Stomach smooth muscle (tissue), 2 donors: ENCODE measurements at regions not wholly inside any gene's neighbourhood (a gene's known extent, or its start where the extent isn't known, plus 50 kb on each side); places are given as distances from the start of the nearest gene placed in this dataset.
"Not testable (repeated sequence)": the region's sequence is repeated elsewhere in the genome, so short reads cannot be mapped to it uniquely, and the experiment has no call there.

Experiments
- H3K27ac ChIP-seq: one replicate; pipeline ENCODE4 v1.7.0; 2013; ENCODE audit warnings: mild to moderate bottlenecking, low read length, inconsistent platforms
- H3K27me3 ChIP-seq, 2 donors: one replicate each; pipeline ENCODE4 v1.7.0; 2013; ENCODE audit warnings: low read length in 2 of 2; ENCODE audit not compliant: insufficient read depth in 2 of 2, control insufficient read depth in 1 of 2
- H3K36me3 ChIP-seq, 2 donors: one replicate each; pipeline ENCODE4 v1.7.0; 2013; ENCODE audit warnings: low read length in 2 of 2; ENCODE audit not compliant: control insufficient read depth in 2 of 2, insufficient read depth in 2 of 2
- H3K4me1 ChIP-seq: one replicate; pipeline ENCODE4 v1.7.0; 2013; ENCODE audit warnings: low read length; ENCODE audit not compliant: control insufficient read depth, insufficient read depth
- H3K4me3 ChIP-seq, 2 donors: one replicate each; pipeline ENCODE4 v1.7.0; 2013; ENCODE audit warnings: low read length in 2 of 2
- H3K9ac ChIP-seq, 2 donors: one replicate each; pipeline ENCODE4 v1.7.0; 2013; ENCODE audit warnings: low read length in 2 of 2, mild to moderate bottlenecking in 1 of 2
- H3K9me3 ChIP-seq, 2 donors: one replicate each; pipeline ENCODE4 v1.7.0; 2013; ENCODE audit warnings: low read length in 2 of 2; ENCODE audit not compliant: control insufficient read depth in 2 of 2
- donor health status: healthy.
- donor health status: Pancreatic carcinoma.

GRCh38 chr4:114237997-114238396, 258.6 kb upstream of the ARSJ start:
- no peak overlapping the region for H3K9ac ChIP-seq
- H3K4me1 ChIP-seq, result no peaks in the 10 kb centered on the region
- no peaks in the 10 kb centered on the region for H3K9me3 ChIP-seq
- no peaks in the 10 kb centered on the region for H3K36me3 ChIP-seq
- no peak overlapping the region for H3K4me3 ChIP-seq
- H3K27ac ChIP-seq, result no peak overlapping the region
- H3K27me3 ChIP-seq, result no peaks in the 10 kb centered on the region

- Histone ChIP-seq H3K4me3 (no peak overlapping the region), H3K27me3 (no peaks in the 10 kb centered on the region), H3K9me3 (peaks cover 0 to 6% of the 10 kb centered on the region in 2 donors), H3K36me3 (no peaks in the 10 kb centered on the region), H3K4me1 (no peaks in the 10 kb centered on the region), H3K9ac (no peak overlapping the region), H3K27ac (no peak overlapping the region)
Observed at GRCh38 chr4:114249561-114249960, 270.1 kb upstream of the ARSJ start.

- Histone ChIP-seq H3K4me3 (no peak overlapping the region), H3K27me3 (no peaks in the 10 kb centered on the region), H3K9ac (no peak overlapping the region), H3K36me3 (no peaks in the 10 kb centered on the region), H3K4me1 (no peaks in the 10 kb centered on the region), H3K9me3 (peaks cover 0 to 6% of the 10 kb centered on the region in 2 donors), H3K27ac (no peak overlapping the region)
Observed at GRCh38 chr4:114249976-114250375, 270.5 kb upstream of the ARSJ start.

- Histone ChIP-seq H3K9me3 (peaks cover 0 to 6% of the 10 kb centered on the region in 2 donors), H3K27ac (no peak overlapping the region), H3K36me3 (no peaks in the 10 kb centered on the region), H3K4me3 (no peak overlapping the region), H3K9ac (no peak overlapping the region), H3K4me1 (no peaks in the 10 kb centered on the region), H3K27me3 (no peaks in the 10 kb centered on the region)
Observed at GRCh38 chr4:114250439-114250891, 271.0 kb upstream of the ARSJ start.

GRCh38 chr4:114251020-114251419, 271.6 kb upstream of the ARSJ start:
- H3K9ac ChIP-seq, result no peak overlapping the region
- no peak overlapping the region for H3K27ac ChIP-seq
- H3K4me3 ChIP-seq, result no peak overlapping the region
- H3K36me3 ChIP-seq, result no peaks in the 10 kb centered on the region
- H3K27me3 ChIP-seq, result no peaks in the 10 kb centered on the region
- no peaks in the 10 kb centered on the region for H3K4me1 ChIP-seq
- peaks cover 0 to 6% of the 10 kb centered on the region in 2 donors for H3K9me3 ChIP-seq

DNA sequence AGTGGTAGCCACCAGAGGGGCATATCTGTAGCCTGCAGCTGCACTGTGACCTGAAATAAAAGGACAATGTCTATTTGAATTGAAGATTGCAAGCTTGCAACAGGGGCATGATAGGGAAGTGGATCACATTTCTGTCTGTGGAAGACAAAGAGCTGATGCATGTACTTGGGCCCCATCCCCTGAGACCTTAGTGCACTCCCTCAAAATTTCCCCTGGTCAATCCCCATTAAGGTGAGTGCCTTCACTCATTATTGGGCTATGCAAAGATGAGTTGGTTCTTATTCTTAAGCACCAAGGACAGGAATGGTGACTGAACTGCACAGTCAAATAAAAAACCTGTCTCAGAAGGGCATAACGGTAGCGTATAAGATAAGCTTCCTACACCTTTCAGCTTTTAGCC, 273.1 kb upstream of the ARSJ start:
- Histone ChIP-seq H3K9ac (no peak overlapping the region), H3K4me1 (no peaks in the 10 kb centered on the region), H3K9me3 (peaks cover 0 to 6% of the 10 kb centered on the region in 2 donors), H3K36me3 (no peaks in the 10 kb centered on the region), H3K4me3 (no peak overlapping the region), H3K27ac (no peak overlapping the region), H3K27me3 (no peaks in the 10 kb centered on the region)

DNA sequence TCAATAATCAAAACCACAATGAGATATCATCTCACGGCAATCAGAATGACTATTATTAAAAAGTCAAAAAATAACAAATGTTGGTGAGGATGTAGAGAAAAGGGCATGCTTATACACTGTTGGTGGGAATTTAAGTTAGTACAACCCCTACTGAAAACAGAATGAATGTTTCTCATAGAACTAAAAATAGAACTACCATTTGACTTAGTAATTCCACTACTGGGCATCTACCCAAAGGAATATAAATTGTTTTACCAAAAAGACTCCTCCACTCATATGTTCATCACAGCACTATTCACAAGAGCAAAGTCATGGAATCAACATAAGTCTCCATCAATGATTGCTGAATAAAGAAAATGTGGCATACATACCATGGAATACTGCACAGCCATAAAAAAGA, 278.1 kb upstream of the ARSJ start:
- Histone ChIP-seq H3K27me3 (no peaks in the 10 kb centered on the region), H3K9ac (no peak overlapping the region), H3K27ac (no peak overlapping the region), H3K4me1 (no peaks in the 10 kb centered on the region), H3K9me3 (no peaks in the 10 kb centered on the region), H3K36me3 (no peaks in the 10 kb centered on the region), H3K4me3 (no peak overlapping the region)

- H3K27me3 ChIP-seq, H3K9me3 ChIP-seq: not testable (repeated sequence)
Observed at GRCh38 chr4:114262421-114262820, 283.0 kb upstream of the ARSJ start.

GRCh38 chr4:114263233-114263632, 283.8 kb upstream of the ARSJ start:
- H3K9ac ChIP-seq, result no peak overlapping the region
- H3K27ac ChIP-seq, result no peak overlapping the region
- no peaks in the 10 kb centered on the region for H3K9me3 ChIP-seq
- H3K36me3 ChIP-seq, result no peaks in the 10 kb centered on the region
- no peak overlapping the region for H3K4me3 ChIP-seq
- no peaks in the 10 kb centered on the region for H3K27me3 ChIP-seq
- no peaks in the 10 kb centered on the region for H3K4me1 ChIP-seq

More at GRCh38 chr4:114262421-114262820, 283.0 kb upstream of the ARSJ start:
- not testable (repeated sequence) for H3K27ac ChIP-seq, H3K9ac ChIP-seq, H3K4me1 ChIP-seq, H3K4me3 ChIP-seq, H3K36me3 ChIP-seq

DNA sequence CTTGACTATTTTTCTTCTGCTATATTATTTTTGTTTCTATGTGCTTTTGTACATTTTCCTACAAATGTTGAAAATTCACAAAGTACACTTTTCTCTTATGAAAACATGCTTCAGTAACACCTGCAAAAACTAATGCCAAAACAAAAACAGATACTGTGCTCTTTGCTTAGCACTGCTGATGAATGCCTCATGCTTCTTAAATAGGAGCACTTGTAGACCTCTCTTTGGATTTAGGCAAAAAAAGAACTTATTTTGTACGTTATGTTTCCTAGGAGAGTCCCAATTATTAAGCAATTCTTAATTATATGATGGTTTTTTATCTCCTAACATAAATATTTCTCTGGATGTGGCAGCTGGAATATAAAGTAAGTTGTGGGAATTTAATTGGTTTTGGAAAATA, 285.0 kb upstream of the ARSJ start:
- Histone ChIP-seq H3K9ac (no peak overlapping the region), H3K27ac (no peak overlapping the region), H3K4me1 (no peaks in the 10 kb centered on the region), H3K9me3 (no peaks in the 10 kb centered on the region), H3K36me3 (no peaks in the 10 kb centered on the region), H3K27me3 (no peaks in the 10 kb centered on the region), H3K4me3 (no peak overlapping the region)

- H3K27ac ChIP-seq, result no peak overlapping the region
- H3K27me3 ChIP-seq, result no peaks in the 10 kb centered on the region
- H3K9me3 ChIP-seq, result no peaks in the 10 kb centered on the region
- H3K9ac ChIP-seq, result no peak overlapping the region
- no peaks in the 10 kb centered on the region for H3K36me3 ChIP-seq
- H3K4me3 ChIP-seq, result no peak overlapping the region
- no peaks in the 10 kb centered on the region for H3K4me1 ChIP-seq
Observed at GRCh38 chr4:114264877-114265291, 285.4 kb upstream of the ARSJ start.
